ENCODE measurements at regions not wholly inside any gene's neighbourhood (a gene's known extent, or its start where the extent isn't known, plus 50 kb on each side); places are given as distances from the start of the nearest gene placed in this dataset.

DNA sequence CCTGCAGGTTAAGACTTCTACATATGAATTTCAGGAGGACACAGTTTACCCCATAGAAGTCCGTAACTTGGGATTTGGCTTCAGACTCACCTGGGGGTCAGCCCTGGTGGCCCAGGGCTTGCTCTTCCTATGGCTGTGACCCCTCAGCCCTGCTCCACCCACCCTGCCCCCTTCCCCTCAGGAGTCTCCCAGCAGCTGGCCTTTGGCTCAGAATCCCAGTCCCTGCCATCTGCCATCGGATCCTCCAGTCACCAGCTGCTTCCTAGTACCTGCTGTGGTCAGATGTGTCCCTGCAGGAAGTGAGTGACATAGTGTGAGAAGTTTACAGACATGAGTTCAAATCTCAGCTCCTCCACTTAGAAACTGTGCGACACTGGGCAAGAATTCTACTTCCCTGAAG is 332.6 kb downstream of the NPHP4 start:
- no peak for DNase-seq (ENCODE audit: low spot score)

DNA sequence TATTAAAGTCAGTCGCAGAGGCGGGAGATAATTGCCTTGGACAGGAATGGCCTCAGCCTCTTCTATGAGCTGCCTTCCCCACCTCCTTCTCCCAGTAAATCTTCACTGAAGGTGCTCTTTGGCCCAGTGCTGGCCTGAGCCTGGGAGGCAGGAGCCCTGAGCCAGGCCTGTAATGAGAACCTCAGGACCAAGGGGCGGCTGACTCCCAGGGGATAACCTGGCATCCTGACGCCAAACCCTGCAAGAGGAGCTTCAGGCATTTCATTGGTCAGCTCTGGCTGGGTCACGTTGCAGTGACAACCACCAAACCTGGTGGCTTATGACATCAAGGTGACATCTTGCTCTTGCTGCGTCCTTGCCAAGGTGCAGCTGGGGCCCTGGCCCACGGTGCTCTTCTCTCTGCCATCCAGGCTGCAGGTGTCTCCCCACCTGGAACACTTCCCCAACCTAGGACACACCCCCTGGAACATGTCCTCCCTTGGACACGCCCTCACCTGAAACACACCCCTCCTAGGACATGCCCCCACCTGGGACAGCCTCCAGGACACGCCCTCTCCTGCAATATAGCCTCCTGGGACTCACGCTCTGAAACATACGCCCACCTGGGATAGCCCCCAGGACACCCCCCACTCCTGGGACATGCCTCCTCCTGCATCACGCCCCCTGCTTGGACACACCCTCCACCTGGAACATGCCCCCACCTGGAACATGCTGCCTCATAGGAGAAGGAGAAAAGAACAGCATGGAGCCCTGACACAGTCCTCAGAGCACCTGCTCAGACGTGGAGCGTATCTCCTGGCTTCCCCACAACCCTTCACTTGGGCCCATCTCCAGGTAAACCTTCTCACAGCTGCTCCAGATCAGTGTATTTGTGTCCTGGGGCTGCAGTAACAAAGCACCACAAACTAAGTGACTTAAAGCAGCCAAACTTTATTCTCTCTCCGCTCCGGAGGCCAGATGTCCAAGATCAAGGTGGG is 333.6 kb downstream of the NPHP4 start:
- DNase-seq (ENCODE audit: low spot score), result no peak

DNA sequence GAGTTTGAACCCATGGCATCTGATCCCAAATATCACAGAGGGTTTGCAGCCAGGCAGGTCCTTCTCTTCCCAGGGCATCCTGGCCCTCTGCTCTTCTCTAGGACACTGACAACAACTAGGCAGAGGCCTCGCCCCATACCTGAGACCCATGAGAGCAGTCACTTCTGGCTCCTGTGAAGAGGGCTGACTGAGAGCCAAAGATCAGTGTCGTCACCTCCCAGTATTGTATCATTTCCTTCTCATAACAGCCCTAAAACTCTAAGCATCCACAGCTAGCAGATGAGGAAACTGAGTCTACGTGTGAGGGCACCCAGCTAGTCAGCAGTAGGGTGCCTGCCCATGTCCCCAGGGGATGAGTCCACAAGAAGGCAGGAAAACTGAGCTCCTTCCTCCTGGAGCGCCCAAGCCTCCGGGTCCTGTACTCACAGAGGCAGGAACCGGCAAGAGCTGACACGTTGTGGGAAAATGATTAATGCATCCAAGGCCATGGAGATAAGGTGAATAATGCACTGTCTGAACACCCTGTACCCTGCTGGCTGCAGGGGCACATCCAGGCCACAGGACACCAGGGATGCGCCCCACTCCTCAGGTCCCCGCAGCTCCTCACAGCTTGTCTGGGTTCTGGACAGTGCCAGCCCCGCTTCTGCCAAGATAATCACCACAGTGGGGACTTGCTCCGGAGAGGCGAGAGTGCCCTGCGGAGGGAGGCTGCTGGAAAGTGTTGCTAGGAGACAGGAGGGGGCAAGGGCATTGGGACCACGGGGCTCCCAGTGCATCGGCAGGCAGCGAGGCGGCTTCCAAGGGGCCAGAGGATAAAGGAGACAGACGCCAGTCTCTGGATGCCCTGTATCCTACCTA is 340.0 kb downstream of the NPHP4 start:
- no peak for DNase-seq (ENCODE audit: low spot score)

DNA sequence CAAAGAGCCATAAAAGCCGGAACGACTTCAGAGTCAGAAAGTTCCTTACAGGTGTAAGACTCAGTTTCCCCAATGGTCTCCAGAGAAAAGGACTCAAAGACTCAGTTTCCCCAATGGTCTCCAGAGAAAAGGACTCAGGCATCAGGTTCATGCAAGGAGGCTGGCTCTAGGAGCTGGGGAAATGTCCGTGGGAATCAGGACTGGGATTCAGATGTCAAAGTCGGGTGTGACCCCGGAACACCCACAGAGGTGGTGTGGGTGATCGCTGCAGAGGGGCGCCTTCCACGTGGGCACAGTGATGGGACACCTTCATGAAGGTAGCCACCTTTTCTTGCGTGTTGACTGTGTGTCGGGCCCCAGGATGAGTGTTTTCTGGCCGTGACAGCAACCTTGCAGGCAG is 340.8 kb downstream of the NPHP4 start:
- no peak for DNase-seq (ENCODE audit: low spot score)

DNA sequence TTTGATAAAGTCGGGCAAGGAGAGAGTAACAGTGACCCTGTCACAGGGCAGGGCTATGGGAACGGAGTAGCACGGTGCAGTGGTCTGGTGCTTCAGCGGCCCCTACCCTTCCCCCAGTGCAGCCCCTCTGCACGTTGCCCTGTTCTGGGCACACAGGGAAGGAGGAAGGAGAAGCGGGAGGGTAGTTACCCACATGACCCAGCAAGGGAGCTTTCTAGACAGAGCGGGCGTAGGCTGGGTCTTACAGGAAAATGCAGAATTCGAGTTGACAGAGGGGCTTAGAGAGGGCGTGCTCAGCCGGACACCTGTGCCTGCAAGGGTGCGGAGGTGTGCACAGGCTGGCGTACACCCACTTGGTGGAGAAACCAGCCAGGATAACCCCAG is 341.2 kb downstream of the NPHP4 start:
- DNase-seq (ENCODE audit: low spot score), result no peak

DNA sequence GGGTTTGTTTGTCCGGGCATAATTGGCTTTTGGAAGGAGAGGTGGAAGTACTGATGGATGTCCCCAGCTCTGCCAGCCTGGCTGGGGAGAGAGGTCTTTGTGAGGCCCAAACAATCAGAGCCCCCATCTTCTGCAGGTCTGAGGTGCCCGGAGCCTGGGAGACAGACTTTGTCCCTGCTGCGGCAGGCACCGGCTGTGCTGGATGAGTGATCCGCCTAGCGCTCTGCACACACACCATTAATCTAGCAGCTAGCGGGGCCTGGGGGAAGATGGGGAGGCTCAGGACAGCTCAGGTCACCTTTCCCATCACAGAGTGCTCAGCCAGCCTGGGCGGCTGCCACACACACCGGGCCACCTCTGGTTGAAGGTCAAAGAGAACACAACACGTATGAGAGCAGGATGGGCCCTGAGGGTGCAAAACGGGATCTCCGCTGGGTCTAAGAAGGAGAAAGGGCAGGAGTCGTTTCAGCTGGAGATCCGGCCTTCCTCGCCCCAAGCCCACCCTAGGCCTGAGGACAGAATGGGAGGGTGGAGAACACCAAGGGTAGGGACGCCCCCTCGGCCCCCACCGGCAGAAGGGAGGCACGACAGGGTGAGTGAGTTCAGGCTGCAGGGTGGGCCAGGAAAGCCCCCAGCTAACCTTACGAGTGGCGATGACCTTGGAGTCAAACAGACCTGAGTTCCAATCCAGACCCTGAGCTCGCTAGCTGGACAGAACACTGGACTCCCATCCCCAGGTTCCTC is 341.8 kb downstream of the NPHP4 start:
- DNase-seq (ENCODE audit: low spot score), result no peak

DNA sequence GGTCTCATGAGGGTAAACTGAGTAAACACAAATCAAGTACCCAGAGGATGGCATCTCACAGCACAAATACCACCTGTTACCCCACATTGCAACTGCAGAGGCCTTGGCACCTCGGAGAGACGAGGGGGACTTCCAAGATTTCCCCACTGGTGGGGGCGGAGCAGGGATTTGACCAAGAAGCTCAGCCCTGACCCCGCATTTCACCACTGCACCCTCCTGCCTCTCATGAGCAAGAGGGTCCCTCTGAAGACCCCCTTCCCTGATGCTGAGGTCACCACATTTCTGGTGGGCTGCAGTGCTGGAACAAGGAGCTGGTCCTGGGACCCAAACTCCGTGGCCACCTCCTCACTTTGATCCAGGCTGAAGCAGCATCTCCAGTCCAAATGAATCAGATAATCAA is 342.4 kb downstream of the NPHP4 start:
- no peak for DNase-seq (ENCODE audit: low spot score)

DNA sequence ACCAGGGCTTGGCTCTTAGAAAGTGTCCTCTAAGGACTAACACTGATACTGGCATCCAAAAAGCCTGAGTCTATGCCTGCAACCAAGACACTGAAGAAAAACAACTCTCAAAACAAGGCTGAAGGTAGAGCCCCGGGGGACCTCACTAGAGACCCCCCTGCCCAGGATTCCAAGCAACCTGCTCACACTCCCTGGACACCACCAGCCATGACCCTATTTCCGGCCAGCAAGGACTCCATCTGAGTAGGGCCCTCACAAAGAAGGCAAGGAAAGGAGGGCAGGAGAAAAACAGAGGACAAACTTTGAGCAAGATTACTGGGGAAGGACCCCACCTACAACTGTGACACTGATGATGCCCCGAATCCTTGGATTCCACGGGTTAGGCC is 343.1 kb downstream of the NPHP4 start:
- no peak for DNase-seq (ENCODE audit: low spot score)

DNA sequence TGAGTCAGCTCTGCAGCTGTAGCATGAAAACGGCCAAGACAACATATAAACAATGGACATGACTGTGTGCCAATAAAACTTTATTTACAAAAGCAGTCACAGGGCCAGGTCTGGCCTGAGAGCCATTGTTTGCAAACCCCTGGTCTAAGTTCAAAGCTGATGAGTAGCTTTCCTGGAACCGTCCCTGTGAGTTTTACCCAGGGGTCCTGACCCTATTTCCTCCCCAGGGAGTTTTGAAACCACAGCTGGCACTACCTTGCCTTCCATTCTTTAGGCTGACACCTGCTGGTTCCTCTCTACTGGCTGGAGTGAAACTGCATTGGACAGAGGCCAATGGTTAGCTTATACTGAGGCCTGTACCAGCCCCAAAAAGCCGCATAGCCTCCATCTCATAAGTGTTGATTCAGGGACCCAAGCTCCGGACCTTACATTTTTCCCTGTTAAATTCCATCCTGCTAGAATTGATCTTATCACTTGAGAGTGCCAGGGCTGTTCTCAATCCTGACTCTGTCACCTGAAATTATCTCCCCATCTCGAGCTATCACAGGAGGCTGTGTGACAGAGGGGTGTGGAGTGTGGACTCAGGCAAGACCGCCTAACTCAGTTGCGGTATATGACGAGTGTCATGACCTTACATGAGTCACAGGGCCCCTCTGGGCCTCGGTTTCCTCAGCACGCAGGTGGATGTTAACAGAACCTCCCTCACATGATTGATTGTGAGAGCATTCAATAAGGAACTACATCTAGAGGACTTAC is 343.6 kb downstream of the NPHP4 start:
- DNase-seq (ENCODE audit: low spot score), result no peak

DNA sequence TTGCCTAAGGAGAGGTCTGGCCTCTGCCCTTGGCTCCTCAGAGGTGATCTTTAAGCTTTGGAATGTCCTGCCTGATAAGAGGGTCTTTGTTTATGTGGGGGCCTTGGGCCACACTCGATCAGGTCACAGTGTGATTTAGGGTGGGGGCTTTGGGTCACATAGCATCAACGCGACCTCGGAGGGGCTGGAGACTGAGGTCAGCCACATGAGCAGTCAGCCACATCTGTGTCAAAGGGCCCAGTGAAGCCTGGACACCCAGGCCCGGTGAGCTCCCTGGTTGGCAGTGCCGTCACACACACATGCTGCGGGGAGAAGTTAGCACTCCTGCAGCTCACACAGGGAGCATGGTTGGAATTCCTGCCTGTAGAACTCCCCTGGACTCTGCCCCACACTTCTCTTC is 345.0 kb downstream of the NPHP4 start:
- no peak for DNase-seq (ENCODE audit: low spot score)

DNA sequence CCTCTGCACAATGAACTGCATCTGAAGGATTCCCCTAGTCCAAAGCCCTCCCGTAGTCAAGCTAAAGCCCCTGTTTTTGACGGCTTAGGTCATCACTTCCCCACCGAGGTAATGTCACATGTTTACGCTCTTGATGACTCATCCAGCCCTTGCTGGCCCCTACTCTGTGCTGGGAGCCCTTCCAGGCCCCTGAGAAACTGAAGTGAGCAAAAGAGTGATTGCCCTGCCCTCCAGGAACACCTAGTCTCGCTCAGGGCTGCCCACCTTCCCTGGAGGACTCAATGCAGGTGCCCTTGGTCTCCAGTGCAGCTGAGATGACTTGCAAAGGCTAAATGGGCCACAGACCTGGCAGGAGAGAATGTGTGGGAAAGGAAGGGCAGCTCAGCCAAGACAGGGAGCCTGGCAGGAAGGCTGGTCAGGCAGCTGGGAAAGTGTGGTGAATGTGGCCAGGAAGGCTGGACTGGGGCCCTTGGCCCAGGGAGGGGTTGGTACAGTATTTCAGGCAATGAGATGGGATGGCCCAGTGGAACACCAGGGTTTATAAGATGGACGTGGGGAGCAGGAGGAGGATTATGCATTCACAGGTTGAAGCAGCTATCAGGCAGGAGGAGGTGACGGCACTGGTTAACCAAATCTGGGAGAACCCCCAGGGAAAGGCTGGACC is 345.6 kb downstream of the NPHP4 start:
- no peak for DNase-seq (ENCODE audit: low spot score)

DNA sequence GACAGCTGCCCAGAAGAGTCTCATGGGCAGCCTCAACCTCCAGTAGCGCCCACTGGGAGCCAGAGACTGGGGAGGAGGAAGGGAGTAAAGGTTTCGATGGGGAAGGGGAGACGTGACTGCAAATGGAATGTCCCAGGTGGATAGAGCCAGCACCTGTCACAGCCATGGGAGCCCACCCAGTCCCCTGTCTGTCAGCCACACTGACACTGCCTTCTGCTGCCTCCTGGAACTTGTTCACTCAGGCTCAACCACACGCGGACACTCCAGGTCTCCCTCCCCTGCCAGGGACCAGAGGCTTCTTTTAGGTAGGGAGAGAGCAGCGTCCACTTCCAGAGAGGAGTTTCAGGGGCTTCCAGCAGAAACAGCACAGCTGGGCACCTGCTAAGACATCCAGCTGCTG is 346.3 kb downstream of the NPHP4 start:
- DNase-seq (ENCODE audit: low spot score), result no peak

DNA sequence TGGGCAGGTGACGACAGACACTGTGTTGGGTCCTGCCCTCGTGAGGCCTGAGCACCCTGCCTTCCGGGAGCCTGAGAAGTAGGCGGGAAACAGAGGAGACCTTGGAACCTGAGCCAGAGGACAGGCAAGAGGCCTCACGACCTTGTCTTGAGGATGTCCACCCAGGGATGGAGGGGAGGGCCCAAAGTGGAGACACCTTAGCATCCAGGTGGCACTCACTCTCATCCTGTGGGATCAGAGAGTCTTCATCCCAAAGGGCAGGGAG is 347.2 kb downstream of the NPHP4 start:
- no peak for DNase-seq (ENCODE audit: low spot score)

DNA sequence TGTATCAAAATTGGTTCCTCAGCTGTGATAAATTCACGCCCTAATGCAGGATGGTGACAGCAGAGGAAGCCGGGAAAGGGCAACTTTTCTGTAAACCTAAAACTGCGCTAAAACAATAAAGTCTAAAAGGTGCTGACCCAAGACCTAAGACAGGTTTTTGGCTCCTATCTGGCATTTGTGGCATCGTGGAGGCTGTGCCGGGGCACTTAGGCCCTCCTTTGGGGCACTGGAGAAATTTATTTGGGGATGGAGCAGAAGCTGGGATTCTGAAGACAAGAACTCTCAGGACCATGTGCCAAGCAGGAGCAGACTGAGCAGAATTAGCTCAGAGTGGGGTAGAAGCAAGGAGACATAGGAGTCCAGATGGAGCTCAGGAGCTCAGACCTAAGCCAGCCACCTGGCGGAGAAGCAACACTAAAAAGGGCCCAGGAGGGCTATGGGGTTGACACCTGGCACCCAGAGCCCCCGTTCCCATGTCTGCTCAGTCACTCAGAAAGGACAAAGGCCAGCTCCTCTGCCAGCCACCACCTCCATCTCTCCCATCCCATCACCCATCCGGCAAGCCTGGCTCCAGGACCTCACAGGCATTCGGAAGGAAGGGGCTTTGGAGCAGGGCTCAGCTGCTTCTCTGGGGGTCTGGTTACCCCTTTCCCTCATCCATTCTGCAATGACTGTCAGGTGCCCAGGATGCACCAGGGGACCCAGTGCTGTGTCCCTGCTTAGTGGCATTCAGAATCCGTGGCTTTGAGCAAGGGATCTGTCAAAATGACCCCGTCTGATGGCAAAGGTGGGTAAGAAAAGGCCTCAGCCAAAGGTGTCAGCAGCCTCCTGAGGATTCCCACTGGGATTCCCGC is 347.7 kb downstream of the NPHP4 start:
- DNase-seq (ENCODE audit: low spot score), result no peak

DNA sequence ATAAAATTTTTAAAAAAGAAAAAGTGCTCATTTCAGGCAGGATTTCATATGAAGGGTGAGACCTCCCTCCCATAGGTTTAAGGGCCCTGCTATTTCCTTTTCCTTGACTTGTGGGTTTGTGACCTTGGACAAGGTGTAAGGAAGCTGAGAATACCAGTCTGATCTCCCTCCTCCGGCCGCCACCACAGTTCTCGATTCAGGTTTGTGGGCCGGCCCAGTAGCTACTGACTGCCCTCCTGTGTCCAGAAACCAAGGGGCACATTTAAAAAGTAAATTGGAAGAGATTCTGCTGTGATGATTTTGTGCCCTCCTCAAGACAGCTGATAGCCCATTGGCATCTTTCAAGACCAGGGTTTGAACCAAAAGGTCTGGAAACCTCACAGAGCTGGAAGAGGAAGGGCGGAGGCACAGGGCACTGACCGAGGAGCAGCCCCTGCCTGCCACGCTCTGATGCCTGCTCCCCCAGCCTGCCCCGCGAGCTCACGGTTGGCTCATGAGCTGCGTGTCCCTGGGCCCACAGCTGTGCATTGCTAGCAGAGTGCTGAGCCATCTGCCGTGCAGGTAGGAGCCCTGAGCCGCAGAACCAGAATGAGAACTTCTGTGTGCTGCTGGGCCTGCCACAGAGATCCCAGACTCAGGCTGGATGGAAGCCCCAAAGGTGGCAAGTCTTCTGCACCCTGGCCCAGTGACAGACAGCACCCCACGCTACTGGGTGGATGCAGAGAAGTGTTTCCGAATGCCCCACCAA is 348.7 kb downstream of the NPHP4 start:
- no peak for DNase-seq (ENCODE audit: low spot score)

DNA sequence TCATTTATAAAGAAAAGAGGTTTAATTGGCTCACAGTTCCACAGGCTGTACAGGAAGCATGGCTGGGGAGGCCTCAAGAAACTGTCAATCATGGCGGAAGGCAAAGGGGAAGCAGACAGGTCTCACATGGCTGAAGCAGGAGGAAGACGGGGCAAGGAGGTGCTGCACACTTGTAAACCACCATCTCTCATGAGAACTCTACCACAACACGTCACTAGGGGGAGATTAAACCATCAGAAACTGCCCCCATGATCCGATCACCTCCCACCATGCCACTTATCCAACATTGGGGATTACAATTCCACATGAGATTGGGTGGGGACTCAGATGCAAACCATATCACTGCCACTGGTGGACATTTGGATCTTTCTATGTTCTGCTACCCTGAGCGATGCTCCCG is 351.4 kb downstream of the NPHP4 start:
- DNase-seq (ENCODE audit: low spot score), result no peak

DNA sequence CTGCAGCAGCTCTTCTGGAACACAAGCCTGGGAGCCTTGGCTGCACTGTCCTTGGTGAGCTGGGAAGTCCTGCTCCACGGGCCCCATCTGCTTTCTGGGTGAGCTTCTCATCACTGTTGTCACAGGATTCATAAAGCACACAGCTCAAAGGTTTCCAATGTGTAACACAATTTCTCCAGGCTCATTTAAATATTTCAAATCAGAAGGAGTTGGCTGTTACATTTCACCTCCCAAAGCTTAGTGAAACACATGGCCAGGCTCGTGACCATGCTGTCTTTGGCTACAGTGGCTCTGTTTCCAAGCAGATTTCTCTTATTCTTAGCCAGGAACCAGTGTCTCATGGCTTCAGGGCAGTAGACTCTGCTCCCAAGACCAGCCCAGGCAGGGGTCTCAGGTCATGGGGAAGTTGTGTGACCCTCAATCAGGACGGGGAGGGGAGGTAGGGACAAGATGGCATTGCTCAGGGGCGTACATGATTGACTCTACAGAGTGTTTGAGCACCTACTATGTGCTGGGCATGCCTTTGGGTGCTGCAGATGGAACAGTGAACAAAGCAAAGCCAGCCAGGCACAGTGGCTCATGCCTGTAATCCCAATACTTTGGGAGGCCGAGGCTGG is 353.0 kb downstream of the NPHP4 start:
- no peak for DNase-seq (ENCODE audit: low spot score)

DNA sequence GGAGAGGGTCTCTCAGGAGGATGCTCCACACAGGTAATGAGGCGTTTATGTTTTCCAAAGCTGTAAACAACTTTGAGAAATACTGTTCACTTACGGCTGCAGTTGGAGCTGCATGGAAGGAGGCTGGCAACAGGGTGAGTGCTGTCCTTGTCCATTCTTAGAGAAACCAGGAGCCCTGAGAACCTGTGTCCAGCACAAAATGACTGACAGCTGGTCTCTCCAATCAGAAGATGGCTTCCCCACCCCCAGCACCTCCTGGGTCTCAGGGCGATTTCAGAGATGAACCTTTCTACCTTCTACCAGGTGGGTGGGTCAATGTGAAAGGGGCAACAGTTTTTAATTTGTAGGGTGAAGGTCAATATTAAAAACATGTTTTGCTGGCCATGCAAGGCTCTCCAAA is 353.6 kb downstream of the NPHP4 start:
- no peak for DNase-seq (ENCODE audit: low spot score)

DNA sequence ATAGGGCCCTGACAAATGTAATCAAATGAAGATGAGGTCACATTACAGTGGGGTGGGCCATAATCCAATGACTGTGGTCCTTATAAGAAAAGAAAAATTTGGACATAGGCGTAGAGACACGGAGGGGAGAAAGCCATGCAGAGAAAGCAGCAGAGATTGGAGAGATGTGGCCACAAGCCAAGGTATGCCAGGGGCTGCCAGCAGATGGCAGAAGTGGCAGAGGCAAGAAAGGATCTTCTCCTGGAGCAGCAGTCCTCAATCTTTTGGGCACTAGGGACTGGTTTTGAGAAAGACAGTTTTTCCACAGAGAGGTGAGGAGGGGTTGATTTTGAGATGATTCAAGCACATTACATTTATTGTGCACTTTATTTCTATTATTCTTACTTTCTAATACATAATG is 355.1 kb downstream of the NPHP4 start:
- no peak for DNase-seq (ENCODE audit: low spot score)
